ENCODE measurements at regions not wholly inside any gene's neighbourhood (a gene's known extent, or its start where the extent isn't known, plus 50 kb on each side); places are given as distances from the start of the nearest gene placed in this dataset.

- TF ChIP-seq CTCF (IDR thresholded peaks at IDR 0.05): no peak
- TF ChIP-seq POLR2AphosphoS5 (IDR thresholded peaks at IDR 0.05): no peak
Observed at GRCh38 chr3:69660631-69661030, 78.6 kb upstream of the MITF start.

All from breast epithelium (tissue), 3 donors.